Naive thymus-derived CD4-positive, alpha-beta T cell (primary cell): ENCODE measurements at regions not wholly inside any gene's neighbourhood (a gene's known extent, or its start where the extent isn't known, plus 50 kb on each side); places are given as distances from the start of the nearest gene placed in this dataset.

Source experiments
- ATAC-seq: fragments of 150-1000 bp; cut with Tn5 transposase; 2 replicates; pipeline ENCODE4 v1.10.0; 2021; ENCODE audit warnings: mild to moderate bottlenecking, moderate library complexity
- CTCF ChIA-PET: fragments of 350-600 bp; sonication (Branson Sonifier 250); formaldehyde crosslinking; loops from one replicate; lab custom pipeline; 2021; ENCODE audit warnings: antibody characterized with exemption; lab: Charles Lee
- POLR2A ChIA-PET: fragments of 350-600 bp; sonication (Branson Sonifier 250); formaldehyde crosslinking; loops from one replicate; lab custom pipeline; 2021; ENCODE audit warnings: antibody characterized with exemption, inconsistent platforms; lab: Charles Lee
- DNase-seq, 9 donors: peaks; one replicate each; pipeline versions ENCODE4 v3.0.0 to v3.0.0-alpha.2; 2020 to 2022; ENCODE audit warnings: mixed read lengths in 1 of 9
- H3K27ac ChIP-seq: one replicate; pipeline ENCODE4 v1.7.0; 2013; ENCODE audit warnings: mild to moderate bottlenecking, low read depth, low read length, moderate library complexity
- H3K27me3 ChIP-seq, 2 donors: one replicate each; pipeline ENCODE4 v1.7.0; 2013; ENCODE audit warnings: low read length in 2 of 2, mild to moderate bottlenecking in 2 of 2, moderate library complexity in 2 of 2; ENCODE audit not compliant: control insufficient read depth in 2 of 2, insufficient read depth in 2 of 2
- H3K36me3 ChIP-seq, 3 experiments: 1 replicate in 2 of 3; 2 replicates in 1 of 3; pipeline ENCODE4 v1.7.0; 2013; ENCODE audit warnings: low read length in 3 of 3, mild to moderate bottlenecking in 3 of 3, moderate library complexity in 1 of 3; ENCODE audit not compliant: insufficient read depth in 3 of 3, control insufficient read depth in 2 of 3
- H3K4me1 ChIP-seq, 2 donors: one replicate each; pipeline ENCODE4 v1.7.0; 2013; ENCODE audit warnings: low read length in 2 of 2, mild to moderate bottlenecking in 2 of 2, moderate library complexity in 1 of 2; ENCODE audit not compliant: control insufficient read depth in 2 of 2, insufficient read depth in 2 of 2
- H3K4me3 ChIP-seq: 2 replicates; pipeline ENCODE4 v1.7.0; 2013; ENCODE audit warnings: mild to moderate bottlenecking, low read length
- H3K9me3 ChIP-seq, 3 experiments: 1 replicate in 2 of 3; 2 replicates in 1 of 3; pipeline ENCODE4 v1.7.0; 2013; ENCODE audit warnings: low read length in 3 of 3; ENCODE audit not compliant: control insufficient read depth in 2 of 3
- H3K27ac Mint-ChIP-seq, 9 donors: one replicate each; pipeline ENCODE4 v1.8.0; 2020 to 2022; ENCODE audit warnings: mixed read lengths in 9 of 9, mild to moderate bottlenecking in 8 of 9, moderate library complexity in 5 of 9, inconsistent platforms in 2 of 9
- H3K27me3 Mint-ChIP-seq, 5 donors: one replicate each; pipeline ENCODE4 v1.8.0; 2021 to 2022; ENCODE audit warnings: mixed read lengths in 5 of 5, mild to moderate bottlenecking in 1 of 5
- H3K36me3 Mint-ChIP-seq, 5 donors: one replicate each; pipeline ENCODE4 v1.8.0; 2020 to 2022; ENCODE audit warnings: mixed read lengths in 5 of 5, mild to moderate bottlenecking in 3 of 5, inconsistent platforms in 1 of 5
- H3K4me1 Mint-ChIP-seq, 7 donors: one replicate each; pipeline ENCODE4 v1.8.0; 2020 to 2022; ENCODE audit warnings: mixed read lengths in 7 of 7, mild to moderate bottlenecking in 3 of 7, inconsistent platforms in 1 of 7
- H3K4me3 Mint-ChIP-seq, 10 donors: one replicate each; pipeline ENCODE4 v1.8.0; 2020 to 2022; ENCODE audit warnings: mild to moderate bottlenecking in 10 of 10, mixed read lengths in 10 of 10, moderate library complexity in 6 of 10, inconsistent platforms in 2 of 10
- H3K9me3 Mint-ChIP-seq, 11 donors: one replicate each; pipeline ENCODE4 v1.8.0; 2020 to 2022; ENCODE audit warnings: mixed read lengths in 11 of 11, mild to moderate bottlenecking in 4 of 11, inconsistent platforms in 1 of 11, moderate library complexity in 1 of 11
- intact Hi-C, 2 donors: fragments of 100-400 bp; cut with micrococcal nuclease; formaldehyde crosslinking; loops; one replicate each; pipeline ENCODE4 v1.15.1; 2023

- no peaks in the 10 kb centered on the region for H3K27me3 ChIP-seq
- intact Hi-C loops: no loop called here
- DNase-seq (no peak), ATAC-seq (no peak)
- Mint-ChIP-seq H3K9me3 (peaks cover 1 to 24% (median 10%) of the 10 kb centered on the region in 11 donors), H3K36me3 (no peaks in the 10 kb centered on the region), H3K4me3 (no peak overlapping the region), H3K4me1 (no peaks in the 10 kb centered on the region), H3K27me3 (peaks cover 0 to 11% (median 0%) of the 10 kb centered on the region in 5 donors), H3K27ac (no peak overlapping the region)
- no peaks in the 10 kb centered on the region for H3K36me3 ChIP-seq
- ChIA-PET CTCF (no interaction called here), POLR2A (no interaction called here)
- no peak overlapping the region for H3K4me3 ChIP-seq
- H3K9me3 ChIP-seq: peaks cover 0 to 8% (median 0%) of the 10 kb centered on the region in 3 experiments
- no peaks in the 10 kb centered on the region for H3K4me1 ChIP-seq
- H3K27ac ChIP-seq: no peak overlapping the region
These were observed 368.6 kb upstream of the DPH6 start for GRCh38 chr15:35914573-35914972.

GRCh38 chr15:35921046-35921445, 375.1 kb upstream of the DPH6 start:
- no peaks in the 10 kb centered on the region for H3K36me3 ChIP-seq
- no peaks in the 10 kb centered on the region for H3K9me3 ChIP-seq
- DNase-seq: no peak
- no peak overlapping the region for H3K4me3 ChIP-seq
- peaks cover 0 to 13% (median 4%) of the 10 kb centered on the region in 11 donors for H3K9me3 Mint-ChIP-seq
- ChIA-PET CTCF (no interaction called here), POLR2A (no interaction called here)
- H3K4me3 Mint-ChIP-seq: no peak overlapping the region
- no peak overlapping the region for H3K27ac Mint-ChIP-seq
- no peaks in the 10 kb centered on the region for H3K4me1 Mint-ChIP-seq
- intact Hi-C loops: no loop called here
- H3K27ac ChIP-seq: no peak overlapping the region
- no peak for ATAC-seq
- no peaks in the 10 kb centered on the region for H3K36me3 Mint-ChIP-seq
- H3K27me3 ChIP-seq: no peaks in the 10 kb centered on the region
- H3K4me1 ChIP-seq: no peaks in the 10 kb centered on the region
- peaks cover 0 to 4% (median 0%) of the 10 kb centered on the region in 5 donors for H3K27me3 Mint-ChIP-seq

GRCh38 chr15:35925275-35926006, 379.5 kb upstream of the DPH6 start:
- Mint-ChIP-seq H3K27ac (no peak overlapping the region), H3K4me1 (no peaks in the 10 kb centered on the region), H3K27me3 (peaks cover 0 to 4% (median 0%) of the 10 kb centered on the region in 5 donors), H3K4me3 (no peak overlapping the region), H3K36me3 (no peaks in the 10 kb centered on the region), H3K9me3 (peaks cover 0 to 2% (median 0%) of the 10 kb centered on the region in 11 donors)
- no peak overlapping the region for H3K4me3 ChIP-seq
- no peaks in the 10 kb centered on the region for H3K27me3 ChIP-seq
- DNase-seq (no peak), ATAC-seq (no peak)
- intact Hi-C loops: no loop called here
- CTCF ChIA-PET: no interaction called here
- no peaks in the 10 kb centered on the region for H3K4me1 ChIP-seq
- POLR2A ChIA-PET: no interaction called here
- no peaks in the 10 kb centered on the region for H3K9me3 ChIP-seq
- H3K36me3 ChIP-seq: no peaks in the 10 kb centered on the region
- no peak overlapping the region for H3K27ac ChIP-seq

- ChIA-PET POLR2A (no interaction called here), CTCF (no interaction called here)
- Histone ChIP-seq H3K4me3 (no peak overlapping the region), H3K9me3 (no peaks in the 10 kb centered on the region), H3K4me1 (no peaks in the 10 kb centered on the region), H3K36me3 (no peaks in the 10 kb centered on the region), H3K27ac (no peak overlapping the region), H3K27me3 (no peaks in the 10 kb centered on the region)
- ATAC-seq (no peak), DNase-seq (no peak)
- no peak overlapping the region for H3K4me3 Mint-ChIP-seq
- H3K36me3 Mint-ChIP-seq: no peaks in the 10 kb centered on the region
- no peaks in the 10 kb centered on the region for H3K4me1 Mint-ChIP-seq
- H3K27me3 Mint-ChIP-seq: peaks cover 0 to 4% (median 0%) of the 10 kb centered on the region in 5 donors
- H3K9me3 Mint-ChIP-seq: peaks cover 0 to 2% (median 0%) of the 10 kb centered on the region in 11 donors
- H3K27ac Mint-ChIP-seq: no peak overlapping the region
- intact Hi-C loops: no loop called here
These were observed 380.0 kb upstream of the DPH6 start for GRCh38 chr15:35926007-35926380.

GRCh38 chr15:35928847-35929246, 382.9 kb upstream of the DPH6 start:
- Mint-ChIP-seq H3K36me3 (no peaks in the 10 kb centered on the region), H3K27ac (no peak overlapping the region), H3K4me1 (no peaks in the 10 kb centered on the region), H3K27me3 (peaks cover 0 to 4% (median 0%) of the 10 kb centered on the region in 5 donors), H3K9me3 (peaks cover 0 to 2% (median 0%) of the 10 kb centered on the region in 11 donors), H3K4me3 (no peak overlapping the region)
- intact Hi-C loops: no loop called here
- no peak overlapping the region for H3K27ac ChIP-seq
- H3K36me3 ChIP-seq: no peaks in the 10 kb centered on the region
- H3K27me3 ChIP-seq: no peaks in the 10 kb centered on the region
- no peaks in the 10 kb centered on the region for H3K4me1 ChIP-seq
- ChIA-PET POLR2A (no interaction called here), CTCF (no interaction called here)
- no peak overlapping the region for H3K4me3 ChIP-seq
- H3K9me3 ChIP-seq: no peaks in the 10 kb centered on the region
- ATAC-seq (no peak), DNase-seq (no peak)

GRCh38 chr15:35929740-35930444, 383.9 kb upstream of the DPH6 start:
- CTCF ChIA-PET: no interaction called here
- POLR2A ChIA-PET: no interaction called here

More at GRCh38 chr15:35929740-35930444, 383.9 kb upstream of the DPH6 start:
- H3K9me3 ChIP-seq: no peaks in the 10 kb centered on the region
- Mint-ChIP-seq H3K4me3 (no peak overlapping the region), H3K4me1 (no peaks in the 10 kb centered on the region), H3K27ac (no peak overlapping the region), H3K36me3 (no peaks in the 10 kb centered on the region), H3K9me3 (peaks cover 0 to 2% (median 0%) of the 10 kb centered on the region in 11 donors), H3K27me3 (peaks cover 0 to 4% (median 0%) of the 10 kb centered on the region in 5 donors)
- no peak overlapping the region for H3K4me3 ChIP-seq
- H3K27ac ChIP-seq: no peak overlapping the region
- no peaks in the 10 kb centered on the region for H3K27me3 ChIP-seq
- intact Hi-C loops: no loop called here
- H3K36me3 ChIP-seq: no peaks in the 10 kb centered on the region
- ATAC-seq: no peak
- no peak for DNase-seq
- no peaks in the 10 kb centered on the region for H3K4me1 ChIP-seq
